GM19468 (cell line): ENCODE measurements at regions not wholly inside any gene's neighbourhood (a gene's known extent, or its start where the extent isn't known, plus 50 kb on each side); places are given as distances from the start of the nearest gene placed in this dataset.
"Not testable (repeated sequence)": the region's sequence is repeated elsewhere in the genome, so short reads cannot be mapped to it uniquely, and the experiment has no call there.

Source experiments
- ATAC-seq: cut with Tn5 transposase; IDR thresholded peaks from one replicate; pipeline ENCODE4 v1.9.1; 2021; ENCODE audit warnings: mild to moderate bottlenecking, moderate library complexity, moderate number of reproducible peaks; ENCODE audit not compliant: unreplicated experiment; ENCODE audit errors: extremely low read depth

DNA sequence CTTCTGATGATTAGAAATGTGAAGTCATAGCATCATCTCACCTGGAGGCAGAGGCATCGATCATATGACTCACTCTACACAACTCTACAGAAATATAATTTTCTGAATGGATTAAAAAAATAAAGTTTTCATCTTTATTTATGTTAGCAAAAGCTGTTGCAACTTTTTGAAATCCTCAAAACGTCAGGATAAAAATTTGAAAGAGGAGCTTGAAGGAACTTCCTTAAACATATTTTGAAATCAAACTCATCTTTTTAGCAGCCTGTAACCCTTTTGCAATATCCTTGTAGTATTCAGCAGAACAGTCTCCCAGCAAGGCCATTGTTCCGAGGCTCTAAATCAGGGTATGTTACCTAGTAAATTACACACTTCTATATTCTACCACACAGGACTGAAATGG lies 985.4 kb downstream of the PLOD2 start:
- ATAC-seq: no peak

DNA sequence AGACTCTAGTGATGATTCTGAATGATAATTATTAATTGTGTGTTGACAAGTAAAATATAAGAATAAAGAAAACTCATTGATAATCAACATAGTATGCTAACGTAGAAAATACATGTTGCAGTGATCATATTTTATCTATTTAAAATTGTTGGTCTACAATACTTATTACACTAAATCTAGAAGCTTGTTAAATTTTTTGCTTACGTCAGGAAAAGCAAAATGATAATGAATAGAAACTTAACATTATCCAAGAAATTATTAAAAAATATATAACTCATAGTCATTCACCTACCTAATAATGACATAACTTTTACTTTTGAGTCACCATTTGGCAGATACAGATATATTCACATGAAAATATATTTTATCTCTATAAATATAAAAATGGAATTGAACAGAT lies 984.1 kb downstream of the PLOD2 start:
- no peak for ATAC-seq

DNA sequence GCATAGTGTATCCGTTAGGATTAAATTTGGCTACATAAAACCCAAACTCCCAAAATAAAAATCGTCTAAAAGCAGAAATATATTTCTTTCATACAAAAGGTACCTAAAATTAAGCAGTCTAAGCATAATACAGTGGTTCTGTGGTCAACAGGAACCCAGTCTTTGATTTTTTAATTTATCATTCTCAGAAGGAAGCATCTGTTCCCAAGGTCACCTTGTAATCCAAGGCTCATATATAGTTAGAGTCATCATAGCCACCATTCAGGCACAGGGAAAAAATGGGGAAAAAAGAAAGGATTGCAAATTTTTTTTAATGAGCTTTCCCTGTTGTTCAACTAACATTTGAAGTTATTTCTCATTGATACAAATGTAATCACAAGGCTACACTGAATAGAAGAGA lies 983.2 kb downstream of the PLOD2 start:
- ATAC-seq: no peak

DNA sequence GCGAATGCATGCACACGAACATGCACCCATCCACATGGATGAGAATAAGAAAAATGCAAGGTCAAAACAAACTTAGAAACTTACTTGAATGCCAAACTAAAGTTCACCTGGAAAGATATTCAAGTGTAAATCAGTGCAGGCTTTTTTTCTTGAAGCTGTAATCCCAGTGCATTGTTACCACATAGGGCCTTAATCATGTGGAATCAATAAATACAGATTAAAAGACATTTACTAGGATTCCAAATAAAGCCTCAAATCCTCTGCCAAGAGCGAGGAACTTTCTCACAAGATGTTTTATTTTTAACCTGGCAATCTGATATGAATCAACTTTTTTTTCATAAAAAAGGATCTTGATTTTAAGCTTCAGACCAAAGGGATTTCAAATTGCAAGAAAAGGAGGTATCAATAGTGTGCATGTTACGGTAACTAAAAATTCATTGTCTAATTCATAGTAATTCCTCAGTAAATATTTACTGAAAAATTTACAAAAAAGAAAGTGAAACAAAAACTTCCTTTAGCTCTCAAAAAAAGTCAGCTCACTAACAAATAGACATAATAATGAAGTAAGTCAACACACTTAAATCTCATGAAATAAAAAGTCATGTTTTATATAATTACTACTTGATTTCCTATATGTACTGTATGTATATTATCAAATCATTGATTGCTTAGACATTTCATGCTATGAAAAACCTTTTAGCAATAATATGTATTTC lies 978.6 kb downstream of the PLOD2 start:
- no peak for ATAC-seq

DNA sequence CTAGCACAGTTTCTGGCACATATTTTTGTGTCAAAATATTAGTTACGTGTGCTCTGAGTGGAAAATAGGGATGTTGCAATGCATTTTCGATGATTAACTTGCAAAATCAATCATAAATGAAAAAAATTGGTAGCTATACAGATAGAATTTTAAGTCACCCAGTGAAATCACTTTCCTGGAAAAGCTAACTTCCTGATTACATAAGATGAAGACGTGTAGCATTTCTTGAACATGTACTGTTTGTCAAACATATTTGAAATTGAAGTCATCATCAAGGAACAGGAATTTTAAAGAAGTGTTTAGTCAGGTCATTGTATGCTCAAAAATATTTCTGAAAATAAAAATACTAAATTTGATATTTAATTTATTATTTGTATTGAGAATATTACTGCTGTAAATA lies 977.7 kb downstream of the PLOD2 start:
- no peak for ATAC-seq

DNA sequence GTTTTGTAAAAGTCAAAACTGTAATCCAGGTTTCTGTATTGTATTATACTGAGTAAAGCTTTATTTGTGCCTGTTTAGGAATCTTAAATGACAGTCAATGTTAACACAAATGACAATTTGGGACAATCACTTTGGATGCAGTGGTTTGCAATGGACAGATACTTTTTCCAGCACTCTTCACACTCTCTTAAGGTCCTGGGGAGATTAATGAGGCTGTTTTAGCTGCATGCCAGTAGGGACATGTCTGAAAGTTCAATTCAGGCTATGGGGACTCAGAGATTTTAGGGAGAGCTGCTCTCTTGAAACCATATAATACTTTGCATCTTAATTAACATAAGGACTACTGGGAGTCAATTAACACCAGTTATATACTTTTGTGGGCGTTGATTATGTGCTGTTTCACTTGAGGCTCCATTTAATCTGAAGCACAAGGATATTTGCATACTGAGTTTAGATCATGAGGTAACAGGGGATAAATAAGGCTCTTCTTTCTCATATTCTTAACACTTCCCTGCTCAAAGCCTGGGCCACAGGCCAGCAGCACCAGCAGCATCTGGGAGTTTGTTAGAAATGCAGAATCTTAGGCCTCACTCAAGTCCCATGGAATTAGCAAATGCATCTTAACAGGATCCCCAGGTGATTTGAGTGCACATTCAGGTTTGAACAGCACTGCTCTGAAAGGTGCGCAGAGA lies 972.8 kb downstream of the PLOD2 start:
- ATAC-seq: no peak

DNA sequence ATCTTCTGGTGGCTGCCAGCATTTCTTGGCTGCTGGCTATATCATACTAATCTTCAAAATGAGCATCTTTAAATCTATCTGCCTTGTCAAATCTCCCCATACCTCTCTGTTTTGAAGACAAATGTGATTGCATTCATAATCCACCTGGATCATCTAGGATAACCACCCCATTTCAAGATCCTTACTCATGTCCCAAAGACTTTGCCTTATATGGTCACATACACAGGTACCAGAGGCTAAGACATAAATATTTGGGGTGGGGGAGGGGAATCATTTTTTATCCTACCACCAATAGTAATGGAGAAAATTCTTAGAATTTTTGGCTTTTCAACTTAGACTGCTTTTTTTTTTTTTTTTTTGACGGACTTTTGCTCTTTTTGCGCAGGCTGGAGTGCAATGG lies 970.8 kb downstream of the PLOD2 start:
- ATAC-seq: no peak

DNA sequence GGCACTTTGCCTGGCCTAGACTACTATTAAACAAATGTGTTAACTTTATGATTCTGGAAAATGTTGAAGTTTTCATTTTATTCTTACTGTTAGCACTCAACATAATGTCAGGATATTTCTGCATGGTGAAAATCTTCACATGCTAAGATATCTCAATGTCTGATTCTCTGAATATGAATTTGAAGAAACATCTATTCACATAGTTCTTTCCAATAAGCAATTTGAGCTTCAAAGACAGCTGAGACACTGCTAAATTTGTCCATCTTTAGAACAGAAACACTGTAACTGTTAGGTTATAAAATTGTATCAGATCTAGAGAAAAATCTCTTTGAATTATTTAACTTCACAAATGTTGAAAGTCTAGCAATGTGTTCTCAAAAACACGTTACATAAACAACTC lies 970.2 kb downstream of the PLOD2 start:
- no peak for ATAC-seq

DNA sequence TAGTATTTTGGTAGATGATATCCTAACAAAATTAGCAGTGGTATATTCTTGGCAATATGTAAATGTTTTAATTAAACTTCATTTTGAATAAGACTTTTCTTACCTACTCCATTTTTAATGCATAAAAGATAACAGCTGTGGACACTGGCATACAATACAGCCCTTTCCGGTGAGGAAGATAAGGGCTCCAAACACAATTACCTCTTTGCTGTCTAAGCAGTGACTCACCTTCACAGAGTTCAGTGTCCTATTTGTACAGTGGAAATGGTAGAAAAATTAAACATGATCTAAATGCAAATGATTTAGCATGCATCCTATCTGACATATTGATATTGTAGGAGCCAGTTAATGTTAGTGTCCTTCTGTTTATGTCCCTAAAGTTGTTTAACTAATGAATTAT lies 969.4 kb downstream of the PLOD2 start:
- no peak for ATAC-seq

DNA sequence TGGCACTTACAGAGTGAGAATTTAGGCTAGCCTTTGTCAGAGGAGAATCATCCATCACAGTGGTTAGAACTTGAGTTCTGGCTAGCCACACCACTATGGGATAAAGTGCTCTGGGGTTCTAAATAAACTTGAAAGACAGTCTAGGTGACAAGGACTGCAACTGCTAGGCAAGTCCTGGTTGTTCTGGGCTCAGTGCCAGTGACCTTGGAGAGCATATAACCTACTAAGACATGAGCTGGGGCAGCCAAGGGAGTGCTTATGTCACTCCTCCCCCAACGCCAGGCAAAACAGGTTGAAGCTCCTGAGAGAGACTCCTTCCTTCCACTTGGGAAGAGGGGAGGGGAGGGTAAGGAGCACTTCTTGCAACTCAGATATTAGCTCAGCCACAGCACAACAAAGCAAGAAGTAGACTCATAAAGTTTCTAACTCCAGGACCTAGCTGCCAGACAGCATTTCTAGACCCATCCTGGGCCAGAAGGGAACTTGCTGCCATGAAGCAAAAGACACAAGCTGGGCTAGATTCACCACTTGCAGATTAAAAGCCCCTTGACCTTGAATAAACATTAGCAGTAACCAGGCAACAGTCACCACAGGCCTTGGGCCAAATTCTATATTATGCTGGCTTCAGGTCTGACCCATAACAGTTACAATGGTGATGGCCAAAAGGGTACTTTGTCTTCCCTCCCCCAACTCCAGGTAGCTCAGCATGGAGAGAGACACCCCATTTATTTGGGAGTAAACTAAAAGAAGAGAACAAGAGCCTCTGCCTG lies 963.7 kb downstream of the PLOD2 start:
- ATAC-seq: no peak

DNA sequence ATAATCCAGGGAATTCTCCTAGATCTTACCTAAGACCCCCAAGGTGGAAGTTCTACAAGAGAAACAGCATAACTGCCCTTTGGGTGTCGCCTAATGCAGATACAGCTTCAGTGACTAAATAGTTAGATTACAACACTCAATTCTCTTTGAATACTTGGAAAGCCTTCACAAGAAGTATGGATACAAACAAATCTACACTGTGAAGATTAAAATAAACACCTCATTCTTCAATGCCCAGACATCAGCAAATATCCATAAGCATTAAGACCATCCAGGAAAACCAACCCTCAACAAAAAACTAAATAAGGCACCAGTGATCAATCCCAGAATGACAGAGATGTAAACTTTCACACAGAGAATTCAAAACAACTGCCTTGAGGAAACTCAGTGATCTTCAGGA lies 963.2 kb downstream of the PLOD2 start:
- no peak for ATAC-seq

DNA sequence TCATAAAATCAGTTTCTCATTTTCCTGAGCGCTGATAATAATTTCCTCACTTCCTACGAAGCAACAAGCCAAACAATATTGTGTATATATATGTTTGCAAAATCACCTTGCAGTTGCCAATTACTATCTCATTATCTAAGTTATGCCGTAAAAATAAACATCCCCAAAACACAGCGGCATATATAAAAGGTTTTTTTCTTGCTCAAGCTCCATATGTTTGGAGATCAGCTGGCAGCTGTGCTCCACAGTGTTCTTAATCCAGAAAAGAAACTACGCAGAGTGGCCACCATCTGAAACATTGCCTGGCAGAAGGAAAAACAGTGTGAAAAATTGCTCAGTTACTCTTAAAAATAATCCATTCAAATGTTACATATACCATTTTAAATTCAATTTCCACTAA lies 951.4 kb downstream of the PLOD2 start:
- no peak for ATAC-seq

DNA sequence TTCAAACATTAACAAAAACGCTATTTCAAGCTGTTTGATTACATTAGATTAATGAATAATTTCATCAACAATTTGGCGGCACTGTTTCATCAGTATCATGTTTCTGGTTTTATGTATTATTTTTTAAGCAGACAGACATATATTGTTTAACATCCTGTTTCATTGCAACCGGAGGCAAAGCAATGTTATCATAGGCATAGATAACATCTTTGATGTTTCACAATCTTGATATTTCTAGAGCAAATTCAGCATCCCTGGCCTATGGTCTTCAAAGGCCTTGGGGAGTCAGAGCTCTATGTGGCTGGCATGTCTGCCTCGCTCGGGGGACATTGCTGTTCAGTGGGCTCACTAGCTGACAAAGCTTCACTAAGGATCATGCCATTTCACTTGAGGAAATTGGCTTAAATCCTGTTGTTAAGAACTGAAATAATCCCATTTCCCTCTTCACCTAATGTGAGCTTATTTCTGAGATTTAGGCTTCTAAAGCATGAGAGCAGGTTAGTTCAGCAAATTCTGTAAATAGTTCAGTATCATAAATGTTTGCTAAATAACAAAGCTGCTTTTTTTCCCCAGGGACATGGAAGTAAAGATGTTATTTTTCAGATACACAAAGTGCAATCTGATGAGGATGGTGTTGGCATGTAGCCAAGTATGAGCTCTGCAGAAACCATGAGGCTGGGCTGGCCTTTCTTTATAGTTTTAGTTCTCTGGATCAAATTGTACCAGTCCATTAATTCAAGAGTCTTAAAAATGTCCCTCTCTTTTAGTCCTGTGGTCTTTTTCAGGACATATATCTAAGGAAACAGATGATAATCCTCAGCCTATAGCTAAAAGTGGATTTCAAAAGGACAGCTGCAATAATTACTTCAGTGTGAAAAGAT lies 941.4 kb downstream of the PLOD2 start:
- no peak for ATAC-seq

DNA sequence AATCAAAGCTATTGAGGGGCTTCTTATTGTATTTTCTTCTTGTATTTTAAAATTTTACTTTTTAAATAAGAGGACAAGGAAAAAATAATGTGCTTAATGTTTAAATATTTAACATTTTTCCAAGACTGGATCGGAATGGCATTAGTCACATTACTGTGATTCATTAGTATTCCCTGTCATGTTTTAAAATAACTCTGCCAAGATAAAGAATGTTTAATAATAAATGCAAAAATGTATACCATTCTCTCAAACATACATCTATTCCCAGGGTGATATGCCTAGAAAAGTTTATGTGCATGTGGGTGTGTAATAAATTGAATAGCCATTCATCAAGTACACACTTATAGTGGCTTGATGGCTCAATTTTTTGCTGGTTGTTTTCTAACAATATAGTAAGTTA lies 936.1 kb downstream of the PLOD2 start:
- ATAC-seq: no peak

DNA sequence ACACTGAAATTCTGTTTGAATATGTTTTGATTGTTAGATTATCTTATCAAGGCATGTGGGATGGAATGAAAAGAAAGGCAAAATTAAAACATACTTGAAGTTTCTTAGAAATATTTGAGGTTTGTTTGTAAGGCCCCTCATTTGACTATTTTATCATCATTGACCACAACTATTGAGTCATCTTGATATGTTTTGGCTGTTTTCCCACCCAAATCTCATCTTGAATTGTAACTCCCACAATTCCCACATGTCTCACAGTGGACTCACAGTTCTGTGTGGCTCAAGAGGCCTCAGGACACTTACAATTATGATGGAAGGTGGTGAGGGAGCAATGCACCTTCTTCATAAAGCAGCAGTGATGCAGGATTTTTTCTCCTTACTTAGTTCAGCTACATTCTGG lies 917.1 kb downstream of the PLOD2 start:
- no peak for ATAC-seq

DNA sequence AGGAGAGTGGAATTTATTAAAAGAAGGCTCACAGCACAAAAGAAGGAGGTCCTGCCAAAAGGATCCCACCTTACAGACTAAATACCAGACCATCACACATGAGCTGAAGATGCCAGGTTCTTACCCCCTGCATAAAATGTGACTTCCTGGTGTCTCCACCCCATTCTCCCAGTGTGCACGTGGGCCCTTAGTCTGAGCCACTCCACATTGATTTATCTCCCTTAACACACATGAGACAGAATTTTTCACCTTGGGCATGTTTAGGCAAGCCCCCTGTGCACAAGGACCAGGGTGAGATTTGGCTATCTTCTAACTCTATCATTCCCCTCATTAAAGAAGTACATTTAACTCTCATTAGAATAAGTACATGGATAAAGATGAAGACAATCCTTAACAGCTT lies 916.7 kb downstream of the PLOD2 start:
- ATAC-seq: no peak

DNA sequence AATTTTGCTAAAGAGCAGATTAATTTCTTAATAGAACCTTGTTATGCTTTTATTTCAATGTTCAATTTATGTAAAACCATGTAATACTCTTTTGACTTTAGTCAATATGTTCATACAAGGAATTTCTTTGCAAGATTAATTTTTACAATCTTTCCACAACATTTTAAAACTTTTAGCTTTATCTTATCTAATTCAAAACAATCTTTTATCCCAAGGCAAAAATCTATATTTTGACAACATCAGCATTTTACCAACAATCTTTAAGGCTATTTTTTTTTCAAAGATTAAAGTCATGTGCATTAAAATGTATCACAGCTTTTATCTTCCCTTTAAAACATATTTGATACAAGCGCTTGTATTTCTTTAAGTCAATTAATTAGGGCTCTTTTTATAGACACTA lies 914.7 kb downstream of the PLOD2 start:
- no peak for ATAC-seq

DNA sequence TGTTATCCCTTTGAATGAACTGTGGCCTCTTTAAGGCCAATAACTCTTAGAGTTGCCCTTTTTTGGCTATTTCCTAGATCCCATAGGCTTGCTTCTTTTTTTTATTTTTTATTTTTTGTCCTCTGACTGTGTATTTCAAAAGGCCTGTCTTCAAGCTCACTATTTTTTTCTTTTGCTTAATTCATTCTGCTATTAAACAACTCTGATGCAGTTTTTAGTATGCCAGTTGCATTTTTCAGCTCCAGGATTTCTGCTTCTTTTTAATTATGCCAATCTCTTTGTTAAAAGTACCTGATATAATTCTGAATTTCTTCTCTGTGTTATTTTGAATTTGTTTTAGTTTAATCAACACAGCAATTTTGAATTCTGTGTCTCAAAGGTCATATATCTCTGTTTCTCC lies 912.1 kb downstream of the PLOD2 start:
- ATAC-seq: no peak

DNA sequence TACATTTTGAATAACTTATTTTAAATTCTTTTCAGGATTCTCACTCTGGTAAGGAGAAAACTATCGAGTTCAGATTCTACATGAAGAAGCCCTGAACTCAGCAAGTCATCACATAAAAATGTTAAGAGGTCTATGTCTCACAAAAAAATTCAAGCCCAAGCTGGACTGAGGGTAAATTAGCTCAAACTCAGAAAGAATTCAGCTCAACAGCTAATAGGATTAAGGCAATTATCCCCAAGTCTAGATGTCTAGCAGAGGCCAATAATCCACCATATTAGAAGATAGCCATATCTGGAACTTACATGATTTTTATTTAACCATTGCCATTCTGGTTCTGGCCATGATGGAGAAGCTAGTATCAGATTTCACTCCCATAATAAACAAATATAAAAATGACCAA lies 909.7 kb downstream of the PLOD2 start:
- no peak for ATAC-seq

DNA sequence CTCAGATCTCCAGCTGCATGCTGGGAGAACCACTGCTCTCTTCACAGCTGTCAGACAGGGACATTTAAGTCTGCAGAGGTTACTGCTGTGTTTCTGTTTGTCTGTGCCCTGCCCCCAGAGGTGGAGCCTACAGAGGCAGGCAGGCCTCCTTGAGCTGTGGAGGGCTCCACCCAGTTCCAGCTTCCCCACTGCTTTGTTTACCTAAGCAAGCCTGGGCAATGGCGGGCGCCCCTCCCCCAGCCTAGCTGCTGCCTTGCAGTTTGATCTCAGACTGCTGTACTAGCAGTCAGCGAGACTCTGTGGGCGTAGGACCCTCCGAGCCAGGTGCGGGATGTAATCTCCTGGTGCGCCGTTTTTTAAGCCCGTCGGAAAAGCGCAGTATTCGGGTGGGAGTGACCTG lies 903.0 kb downstream of the PLOD2 start:
- not testable (repeated sequence) for ATAC-seq
